Fibroblast of lung (primary cell): ENCODE measurements at regions not wholly inside any gene's neighbourhood (a gene's known extent, or its start where the extent isn't known, plus 50 kb on each side); places are given as distances from the start of the nearest gene placed in this dataset.

ENCODE experiments used
- EZH2 ChIP-seq: IDR thresholded peaks from 2 replicates; pipeline ENCODE4 v1.5.1; 2012; ENCODE audit warnings: low read length, control low read depth, mild to moderate bottlenecking; ENCODE audit errors: missing control alignments
- TF ChIP-seq, protein P1 (sequence below), 2 donors: IDR thresholded peaks in 1 of 2; conservative IDR thresholded peaks in 1 of 2; 1 replicate in 1 of 2; 2 replicates in 1 of 2; pipeline ENCODE4 v1.5.1; 2011 to 2012; ENCODE audit warnings: low read length in 2 of 2, control low read depth in 1 of 2, inconsistent platforms in 1 of 2, low read depth in 1 of 2, mild to moderate bottlenecking in 1 of 2

DNA sequence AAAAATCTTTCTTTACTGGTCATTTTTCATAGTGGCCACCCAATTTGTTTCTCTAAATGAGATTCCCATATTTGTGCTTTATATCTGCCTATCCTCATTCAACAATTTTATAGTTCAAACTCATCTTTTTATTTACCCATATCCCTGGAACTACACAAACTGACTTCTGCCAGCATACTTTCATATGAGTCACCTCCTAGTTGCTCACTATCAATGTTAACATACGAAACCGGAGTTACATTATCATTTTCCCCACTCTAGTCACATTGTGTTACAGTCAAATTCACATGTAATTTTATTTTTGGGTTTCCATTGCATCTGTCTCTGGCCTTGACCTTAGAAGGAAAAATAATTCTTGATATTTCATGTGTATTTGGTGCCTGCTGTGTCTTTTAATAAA is 499.4 kb downstream of the MAFB start:
- TF ChIP-seq EZH2 = no peak
- TF ChIP-seq, protein P1, sequence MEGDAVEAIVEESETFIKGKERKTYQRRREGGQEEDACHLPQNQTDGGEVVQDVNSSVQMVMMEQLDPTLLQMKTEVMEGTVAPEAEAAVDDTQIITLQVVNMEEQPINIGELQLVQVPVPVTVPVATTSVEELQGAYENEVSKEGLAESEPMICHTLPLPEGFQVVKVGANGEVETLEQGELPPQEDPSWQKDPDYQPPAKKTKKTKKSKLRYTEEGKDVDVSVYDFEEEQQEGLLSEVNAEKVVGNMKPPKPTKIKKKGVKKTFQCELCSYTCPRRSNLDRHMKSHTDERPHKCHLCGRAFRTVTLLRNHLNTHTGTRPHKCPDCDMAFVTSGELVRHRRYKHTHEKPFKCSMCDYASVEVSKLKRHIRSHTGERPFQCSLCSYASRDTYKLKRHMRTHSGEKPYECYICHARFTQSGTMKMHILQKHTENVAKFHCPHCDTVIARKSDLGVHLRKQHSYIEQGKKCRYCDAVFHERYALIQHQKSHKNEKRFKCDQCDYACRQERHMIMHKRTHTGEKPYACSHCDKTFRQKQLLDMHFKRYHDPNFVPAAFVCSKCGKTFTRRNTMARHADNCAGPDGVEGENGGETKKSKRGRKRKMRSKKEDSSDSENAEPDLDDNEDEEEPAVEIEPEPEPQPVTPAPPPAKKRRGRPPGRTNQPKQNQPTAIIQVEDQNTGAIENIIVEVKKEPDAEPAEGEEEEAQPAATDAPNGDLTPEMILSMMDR (conservative IDR thresholded peaks at IDR 0.05 in 1 of 2, IDR thresholded peaks at IDR 0.05 in 1 of 2; ENCODE audit: low read depth in 1 of 2, low read length in 2 of 2) = no peak
